Gastrocnemius medialis (tissue), 4 donors: ENCODE measurements at regions not wholly inside any gene's neighbourhood (a gene's known extent, or its start where the extent isn't known, plus 50 kb on each side); places are given as distances from the start of the nearest gene placed in this dataset.

Experiments used
- ATAC-seq, 2 donors: fragments of 150-250 bp; one replicate each; pipeline ENCODE4 v1.9.1; 2016
- DNase-seq, 2 donors: peaks; one replicate each; pipeline ENCODE4 v3.0.0-alpha.2; 2019
- H3K27ac ChIP-seq, 4 donors: fragments of 200-600 bp; sonication (generic); 1 replicate in 1 of 4; 2 replicates in 3 of 4; pipeline ENCODE4 v1.5.1; 2016 to 2018; ENCODE audit warnings: mild to moderate bottlenecking in 2 of 4, moderate library complexity in 1 of 4
- H3K27me3 ChIP-seq, 3 donors: fragments of 200-600 bp; sonication (generic) in 2 of 3; 1 replicate in 1 of 3; 2 replicates in 2 of 3; pipeline versions ENCODE4 v1.5.1 to v1.6.0; 2016 to 2019; ENCODE audit warnings: mild to moderate bottlenecking in 1 of 3, moderate library complexity in 1 of 3
- H3K36me3 ChIP-seq, 2 donors: fragments of 200-600 bp; sonication (generic) in 1 of 2; one replicate each; pipeline ENCODE4 v1.5.1; 2017 to 2018
- H3K4me1 ChIP-seq, 2 donors: fragments of 200-600 bp; sonication (generic) in 1 of 2; one replicate each; pipeline ENCODE4 v1.5.1; 2016 to 2017; ENCODE audit warnings: mild to moderate bottlenecking in 2 of 2
- H3K4me3 ChIP-seq, 4 donors: fragments of 200-600 bp; sonication (generic) in 3 of 4; 1 replicate in 1 of 4; 2 replicates in 3 of 4; pipeline ENCODE4 v1.5.1; 2016 to 2019; ENCODE audit warnings: mild to moderate bottlenecking in 2 of 4
- H3K9me3 ChIP-seq, 3 donors: fragments of 200-600 bp; sonication (generic) in 2 of 3; 1 replicate in 1 of 3; 2 replicates in 2 of 3; pipeline ENCODE4 v1.5.1; 2016 to 2019
- POLR2A ChIP-seq, 2 donors: fragments of 450-650 bp; IDR thresholded peaks; one replicate each; pipeline ENCODE4 v1.6.1; 2017; ENCODE audit warnings: antibody characterized with exemption in 2 of 2, mild to moderate bottlenecking in 2 of 2, moderate library complexity in 2 of 2
- in situ Hi-C, 4 donors: fragments of 200-750 bp; cut with MboI; loops; one replicate each; pipeline versions ENCODE4 v1.15.0 to v1.8.0; 2017; ENCODE audit warnings: low sequenced_read_pairs in 4 of 4
- intact Hi-C: fragments of 100-400 bp; cut with DNase I; formaldehyde crosslinking; loops from one replicate; pipeline ENCODE4 v1.15.1; 2023; ENCODE audit warnings: low total_unique reads
- TF ChIP-seq, protein P1 (sequence below), 5 experiments: fragments of 450-650 bp in 3 of 5; fragments of 200-600 bp in 2 of 5; sonication (generic) in 2 of 5; IDR thresholded peaks in 4 of 5; conservative IDR thresholded peaks in 1 of 5; 1 replicate in 4 of 5; 2 replicates in 1 of 5; pipeline ENCODE4 v1.5.1; 2016 to 2019; ENCODE audit warnings: antibody characterized with exemption in 5 of 5, mild to moderate bottlenecking in 3 of 5, moderate library complexity in 3 of 5

- H3K27me3 ChIP-seq: no peaks in the 10 kb centered on the region
- H3K4me3 ChIP-seq: no peak overlapping the region
- no peak for ATAC-seq
Observed at GRCh38 chr1:232386721-232387510, 243.0 kb downstream of the SIPA1L2 start.

DNA sequence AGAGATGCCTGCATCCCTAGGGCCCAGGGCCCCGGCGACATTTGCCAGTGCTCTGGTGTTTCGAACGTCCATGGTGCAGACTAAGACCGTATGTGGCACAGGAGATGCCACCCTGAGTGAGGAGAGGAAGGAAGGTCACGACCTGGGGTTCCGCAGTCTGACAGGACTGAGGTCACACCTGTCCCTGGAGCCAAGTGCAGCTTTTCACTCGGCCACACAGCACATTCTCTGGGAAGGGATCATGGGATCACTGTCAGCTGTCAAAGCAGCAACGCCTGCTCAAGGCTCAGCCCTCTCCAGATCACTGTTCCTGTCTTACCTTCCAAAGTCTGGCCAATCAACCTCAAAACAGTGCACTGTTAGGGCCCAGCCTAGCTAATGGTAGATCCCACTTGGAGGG, 243.6 kb downstream of the SIPA1L2 start:
- Histone ChIP-seq H3K4me1 (no peaks in the 10 kb centered on the region), H3K9me3 (no peaks in the 10 kb centered on the region), H3K36me3 (no peaks in the 10 kb centered on the region), H3K27me3 (no peaks in the 10 kb centered on the region), H3K27ac (no peak overlapping the region), H3K4me3 (no peak overlapping the region)
- DNase-seq (no peak), ATAC-seq (no peak)
- TF ChIP-seq, protein P1, sequence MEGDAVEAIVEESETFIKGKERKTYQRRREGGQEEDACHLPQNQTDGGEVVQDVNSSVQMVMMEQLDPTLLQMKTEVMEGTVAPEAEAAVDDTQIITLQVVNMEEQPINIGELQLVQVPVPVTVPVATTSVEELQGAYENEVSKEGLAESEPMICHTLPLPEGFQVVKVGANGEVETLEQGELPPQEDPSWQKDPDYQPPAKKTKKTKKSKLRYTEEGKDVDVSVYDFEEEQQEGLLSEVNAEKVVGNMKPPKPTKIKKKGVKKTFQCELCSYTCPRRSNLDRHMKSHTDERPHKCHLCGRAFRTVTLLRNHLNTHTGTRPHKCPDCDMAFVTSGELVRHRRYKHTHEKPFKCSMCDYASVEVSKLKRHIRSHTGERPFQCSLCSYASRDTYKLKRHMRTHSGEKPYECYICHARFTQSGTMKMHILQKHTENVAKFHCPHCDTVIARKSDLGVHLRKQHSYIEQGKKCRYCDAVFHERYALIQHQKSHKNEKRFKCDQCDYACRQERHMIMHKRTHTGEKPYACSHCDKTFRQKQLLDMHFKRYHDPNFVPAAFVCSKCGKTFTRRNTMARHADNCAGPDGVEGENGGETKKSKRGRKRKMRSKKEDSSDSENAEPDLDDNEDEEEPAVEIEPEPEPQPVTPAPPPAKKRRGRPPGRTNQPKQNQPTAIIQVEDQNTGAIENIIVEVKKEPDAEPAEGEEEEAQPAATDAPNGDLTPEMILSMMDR (IDR thresholded peaks at IDR 0.05 in 4 of 5, conservative IDR thresholded peaks at IDR 0.05 in 1 of 5): no peak
- TF ChIP-seq POLR2A (IDR thresholded peaks at IDR 0.05): no peak
- in situ Hi-C loops: no loop called here
- intact Hi-C loops: no loop called here

More at GRCh38 chr1:232386721-232387510, 243.0 kb downstream of the SIPA1L2 start:
- no peak for DNase-seq
- no peak overlapping the region for H3K27ac ChIP-seq
- in situ Hi-C loops (no loop called here), intact Hi-C loops (no loop called here)
- no peaks in the 10 kb centered on the region for H3K4me1 ChIP-seq
- TF ChIP-seq POLR2A (IDR thresholded peaks at IDR 0.05): no peak
- TF ChIP-seq, protein P1 (IDR thresholded peaks at IDR 0.05 in 4 of 5, conservative IDR thresholded peaks at IDR 0.05 in 1 of 5): no peak
- no peaks in the 10 kb centered on the region for H3K36me3 ChIP-seq
- H3K9me3 ChIP-seq: no peaks in the 10 kb centered on the region

GRCh38 chr1:232385221-232385620, 244.7 kb downstream of the SIPA1L2 start:
- TF ChIP-seq, protein P1 (IDR thresholded peaks at IDR 0.05 in 4 of 5, conservative IDR thresholded peaks at IDR 0.05 in 1 of 5): no peak
- no peak for TF ChIP-seq POLR2A (IDR thresholded peaks at IDR 0.05)
- Histone ChIP-seq H3K4me3 (no peak overlapping the region), H3K27me3 (no peaks in the 10 kb centered on the region), H3K36me3 (no peaks in the 10 kb centered on the region), H3K27ac (no peak overlapping the region), H3K4me1 (no peaks in the 10 kb centered on the region), H3K9me3 (no peaks in the 10 kb centered on the region)
- ATAC-seq: no peak
- in situ Hi-C loops: no loop called here
- DNase-seq: no peak
- intact Hi-C loops: no loop called here

- in situ Hi-C loops (no loop called here), intact Hi-C loops (no loop called here)
- H3K27ac ChIP-seq: no peak overlapping the region
- H3K9me3 ChIP-seq: no peaks in the 10 kb centered on the region
- no peaks in the 10 kb centered on the region for H3K27me3 ChIP-seq
- no peak for DNase-seq
- no peaks in the 10 kb centered on the region for H3K36me3 ChIP-seq
- no peak for ATAC-seq
- no peaks in the 10 kb centered on the region for H3K4me1 ChIP-seq
- TF ChIP-seq, protein P1 (IDR thresholded peaks at IDR 0.05 in 4 of 5, conservative IDR thresholded peaks at IDR 0.05 in 1 of 5): no peak
- TF ChIP-seq POLR2A (IDR thresholded peaks at IDR 0.05): no peak
- H3K4me3 ChIP-seq: no peak overlapping the region
Observed at GRCh38 chr1:232384171-232384883, 245.6 kb downstream of the SIPA1L2 start.
